Suprapubic skin (tissue), 4 donors: ENCODE measurements at regions not wholly inside any gene's neighbourhood (a gene's known extent, or its start where the extent isn't known, plus 50 kb on each side); places are given as distances from the start of the nearest gene placed in this dataset.

ENCODE experiments used
- CTCF ChIP-seq, 2 donors: fragments of 200-600 bp in 1 of 2; fragments of 450-650 bp in 1 of 2; sonication (generic) in 1 of 2; IDR thresholded peaks; one replicate each; pipeline ENCODE4 v1.5.1; 2016 to 2019; ENCODE audit warnings: antibody characterized with exemption in 2 of 2, mild to moderate bottlenecking in 1 of 2, moderate library complexity in 1 of 2
- EP300 ChIP-seq: sonication (generic); formaldehyde crosslinking; IDR thresholded peaks from one replicate; pipeline ENCODE4 v1.6.1; 2017; ENCODE audit warnings: antibody characterized with exemption
- POLR2A ChIP-seq, 2 donors: fragments of 450-650 bp; IDR thresholded peaks; one replicate each; pipeline ENCODE4 v1.6.1; 2017; ENCODE audit warnings: antibody characterized with exemption in 2 of 2, mild to moderate bottlenecking in 2 of 2, moderate library complexity in 2 of 2
- POLR2AphosphoS5 ChIP-seq, 3 donors: sonication (generic); formaldehyde crosslinking; IDR thresholded peaks; one replicate each; pipeline ENCODE4 v1.6.1; 2017; ENCODE audit warnings: antibody characterized with exemption in 3 of 3

- TF ChIP-seq POLR2A (IDR thresholded peaks at IDR 0.05) (no peak), CTCF (IDR thresholded peaks at IDR 0.05) (no peak), EP300 (no peak), POLR2AphosphoS5 (IDR thresholded peaks at IDR 0.05) (no peak)
Observed at GRCh38 chr16:9261376-9261775, 169.9 kb downstream of the HAPSTR1 start.
